Adrenal gland (tissue), 5 donors: ENCODE measurements at regions not wholly inside any gene's neighbourhood (a gene's known extent, or its start where the extent isn't known, plus 50 kb on each side); places are given as distances from the start of the nearest gene placed in this dataset.

Experiments
- POLR2A ChIP-seq, 2 donors: fragments of 450-650 bp; IDR thresholded peaks; one replicate each; pipeline ENCODE4 v1.6.1; 2017; ENCODE audit warnings: antibody characterized with exemption in 2 of 2, mild to moderate bottlenecking in 2 of 2, moderate library complexity in 1 of 2
- TF ChIP-seq, protein P1 (sequence below), 6 experiments: fragments of 450-650 bp in 4 of 6; fragments of 200-600 bp in 2 of 6; sonication (generic) in 1 of 6; IDR thresholded peaks; 1 replicate in 5 of 6; 2 replicates in 1 of 6; pipeline versions ENCODE4 v1.5.1 to v1.8.0; 2016 to 2021; ENCODE audit warnings: antibody characterized with exemption in 6 of 6, mild to moderate bottlenecking in 2 of 6, moderate library complexity in 1 of 6
- donor health status: DM: no; HTN: no; CAD: no.

DNA sequence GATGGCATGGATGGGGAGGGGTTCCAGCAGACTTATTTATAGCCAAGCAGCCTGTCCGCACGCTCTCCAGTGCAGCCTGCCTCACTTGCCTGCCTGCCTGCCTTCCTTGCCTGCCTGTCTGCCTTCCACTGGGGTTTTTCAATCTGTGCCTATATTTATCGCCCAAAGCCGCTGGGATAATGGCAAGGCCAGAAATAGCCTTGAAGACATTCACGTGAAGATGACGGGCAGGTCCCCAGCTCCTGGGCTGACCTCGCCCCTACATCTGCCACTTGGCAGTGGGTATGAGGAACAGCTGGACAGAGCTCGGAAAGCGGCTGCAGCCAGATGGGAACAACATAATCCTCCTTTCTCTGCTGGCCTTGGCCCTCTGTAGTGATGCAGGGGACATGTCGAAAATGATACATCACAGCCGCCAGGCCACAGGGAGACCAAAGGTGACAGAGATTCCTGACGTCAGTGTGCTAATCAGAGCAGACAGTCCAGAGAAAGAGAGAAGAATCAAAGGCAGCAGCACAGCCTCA, 53.3 kb downstream of the PITPNM2 start:
- TF ChIP-seq, protein P1, sequence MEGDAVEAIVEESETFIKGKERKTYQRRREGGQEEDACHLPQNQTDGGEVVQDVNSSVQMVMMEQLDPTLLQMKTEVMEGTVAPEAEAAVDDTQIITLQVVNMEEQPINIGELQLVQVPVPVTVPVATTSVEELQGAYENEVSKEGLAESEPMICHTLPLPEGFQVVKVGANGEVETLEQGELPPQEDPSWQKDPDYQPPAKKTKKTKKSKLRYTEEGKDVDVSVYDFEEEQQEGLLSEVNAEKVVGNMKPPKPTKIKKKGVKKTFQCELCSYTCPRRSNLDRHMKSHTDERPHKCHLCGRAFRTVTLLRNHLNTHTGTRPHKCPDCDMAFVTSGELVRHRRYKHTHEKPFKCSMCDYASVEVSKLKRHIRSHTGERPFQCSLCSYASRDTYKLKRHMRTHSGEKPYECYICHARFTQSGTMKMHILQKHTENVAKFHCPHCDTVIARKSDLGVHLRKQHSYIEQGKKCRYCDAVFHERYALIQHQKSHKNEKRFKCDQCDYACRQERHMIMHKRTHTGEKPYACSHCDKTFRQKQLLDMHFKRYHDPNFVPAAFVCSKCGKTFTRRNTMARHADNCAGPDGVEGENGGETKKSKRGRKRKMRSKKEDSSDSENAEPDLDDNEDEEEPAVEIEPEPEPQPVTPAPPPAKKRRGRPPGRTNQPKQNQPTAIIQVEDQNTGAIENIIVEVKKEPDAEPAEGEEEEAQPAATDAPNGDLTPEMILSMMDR (IDR thresholded peaks at IDR 0.05): no peak
- TF ChIP-seq POLR2A (IDR thresholded peaks at IDR 0.05): peak in 1 of 2 donors; percentile 67
